ENCODE measurements at regions not wholly inside any gene's neighbourhood (a gene's known extent, or its start where the extent isn't known, plus 50 kb on each side); places are given as distances from the start of the nearest gene placed in this dataset.
"Not testable (repeated sequence)": the region's sequence is repeated elsewhere in the genome, so short reads cannot be mapped to it uniquely, and the experiment has no call there.

- Histone ChIP-seq H4K20me1 (ENCODE audit: insufficient read depth) (no peaks in the 10 kb centered on the region), H3K79me2 (ENCODE audit: insufficient read depth) (no peaks in the 10 kb centered on the region), H3K4me1 (ENCODE audit: control insufficient read depth in 1 of 2, insufficient read depth in 2 of 2, low read depth in 1 of 2, low read length in 1 of 2) (no peaks in the 10 kb centered on the region), H3K4me2 (no peak overlapping the region), H3K9me3 (no peaks in the 10 kb centered on the region), H3K27me3 (ENCODE audit: insufficient read depth) (no peaks in the 10 kb centered on the region), H3F3A (replicated peaks; ENCODE audit: insufficient read depth) (no peaks in the 10 kb centered on the region), H3K9ac (no peak overlapping the region), H3K36me3 (replicated peaks in 1 of 2; ENCODE audit: control insufficient read depth in 1 of 2, insufficient read depth in 2 of 2, low read length in 1 of 2) (no peaks in the 10 kb centered on the region), H3K27ac (ENCODE audit: low read depth in 2 of 2, low read length in 1 of 2) (no peak overlapping the region), H3K4me3 (ENCODE audit: low read depth in 2 of 2, low read length in 1 of 2) (no peak overlapping the region), H2AFZ (ENCODE audit: low read depth) (no peak overlapping the region), H3K9me2 (peaks cover 3% of the 10 kb centered on the region; the same call in 1 of the 2 replicates)
- no peak for TF ChIP-seq GABPA (IDR thresholded peaks at IDR 0.05; ENCODE audit: low read depth)
- TF ChIP-seq RAD21 (IDR thresholded peaks at IDR 0.05; ENCODE audit: low read length): peak; percentile 24; the same call in 1 of the 2 replicates
- POLR2A ChIA-PET: no interaction called here
- DNase-seq: no peak
- CTCF ChIA-PET: interaction anchor here (1.0 to 1.3 kb wide), 2 partner anchors 40 to 907 kb away, joined by 3 to 4 read pairs; no protein-coding TSS in a partner anchor
Observed at GRCh38 chrX:34341258-34341657, 209.1 kb upstream of the FAM47A start.

GRCh38 chrX:34338046-34338445 is 205.9 kb upstream of the FAM47A start:
- TF ChIP-seq RXRA (IDR thresholded peaks at IDR 0.05; ENCODE audit: borderline replicate concordance, low read depth): no peak
- no peak for TF ChIP-seq USF2 (IDR thresholded peaks at IDR 0.05; ENCODE audit: borderline replicate concordance, low read depth, low read length)
- TF ChIP-seq NRF1 (IDR thresholded peaks at IDR 0.05; ENCODE audit: low read depth, low read length): no peak
- no peak for TF ChIP-seq SMC3 (IDR thresholded peaks at IDR 0.05; ENCODE audit: low read depth, low read length)
- no peak for TF ChIP-seq TAF1 (IDR thresholded peaks at IDR 0.05; ENCODE audit: borderline replicate concordance, low read depth, low read length)
- TF ChIP-seq MAX (IDR thresholded peaks at IDR 0.05; ENCODE audit: low read depth): no peak
- TF ChIP-seq RCOR1 (IDR thresholded peaks at IDR 0.05; ENCODE audit: low read length): no peak
- no peak for TF ChIP-seq FOSL2 (IDR thresholded peaks at IDR 0.05; ENCODE audit: borderline replicate concordance, low read depth)
- no peak for TF ChIP-seq EP300 (IDR thresholded peaks at IDR 0.05; ENCODE audit: borderline replicate concordance in 1 of 2, low read depth in 1 of 2, low read length in 1 of 2)
- POLR2A ChIA-PET: no interaction called here
- Histone ChIP-seq H2AFZ (ENCODE audit: low read depth) (no peak overlapping the region), H3K79me2 (ENCODE audit: insufficient read depth) (no peaks in the 10 kb centered on the region), H3K9me3 (no peaks in the 10 kb centered on the region), H3K9ac (no peak overlapping the region), H4K20me1 (ENCODE audit: insufficient read depth) (no peaks in the 10 kb centered on the region), H3K27ac (ENCODE audit: low read depth in 2 of 2, low read length in 1 of 2) (no peak overlapping the region), H3K27me3 (ENCODE audit: insufficient read depth) (no peaks in the 10 kb centered on the region), H3K4me1 (ENCODE audit: control insufficient read depth in 1 of 2, insufficient read depth in 2 of 2, low read depth in 1 of 2, low read length in 1 of 2) (no peaks in the 10 kb centered on the region), H3F3A (replicated peaks; ENCODE audit: insufficient read depth) (no peaks in the 10 kb centered on the region), H3K36me3 (replicated peaks in 1 of 2; ENCODE audit: control insufficient read depth in 1 of 2, insufficient read depth in 2 of 2, low read length in 1 of 2) (no peaks in the 10 kb centered on the region), H3K9me2 (peaks cover 3% of the 10 kb centered on the region; the same call in 1 of the 2 replicates), H3K4me2 (no peak overlapping the region), H3K4me3 (ENCODE audit: low read depth in 2 of 2, low read length in 1 of 2) (no peak overlapping the region)
- CTCF ChIA-PET: no interaction called here
- DNase-seq: no peak

GRCh38 chrX:34335376-34335775 is 203.3 kb upstream of the FAM47A start:
- H4K20me1 ChIP-seq (ENCODE audit: insufficient read depth); H3K79me2 ChIP-seq (ENCODE audit: insufficient read depth); H3K4me1 ChIP-seq (ENCODE audit: control insufficient read depth in 1 of 2, insufficient read depth in 2 of 2, low read depth in 1 of 2, low read length in 1 of 2); H3K9me3 ChIP-seq; DNase-seq; H3K4me2 ChIP-seq; H3F3A ChIP-seq (replicated peaks; ENCODE audit: insufficient read depth); H3K9ac ChIP-seq; POLR2A ChIA-PET; H2AFZ ChIP-seq (ENCODE audit: low read depth); H3K27me3 ChIP-seq (ENCODE audit: insufficient read depth); H3K36me3 ChIP-seq (replicated peaks in 1 of 2; ENCODE audit: control insufficient read depth in 1 of 2, insufficient read depth in 2 of 2, low read length in 1 of 2); H3K27ac ChIP-seq (ENCODE audit: low read depth in 2 of 2, low read length in 1 of 2); H3K4me3 ChIP-seq (ENCODE audit: low read depth in 2 of 2, low read length in 1 of 2); CTCF ChIA-PET; H3K9me2 ChIP-seq: not testable (repeated sequence)
- WGBS (ENCODE audit: low lambda C conversion rate): 0% methylated on average over 2 of the region's 2 CpGs

Measured in SK-N-SH (cell line).